Fibroblast of skin of abdomen (primary cell): ENCODE measurements at regions not wholly inside any gene's neighbourhood (a gene's known extent, or its start where the extent isn't known, plus 50 kb on each side); places are given as distances from the start of the nearest gene placed in this dataset.

Source experiments
- DNase-seq: peaks from one replicate; pipeline ENCODE4 v3.0.0-alpha.2; 2013

- peak; percentile 12 for DNase-seq
These were observed 59.8 kb upstream of the GPM6A start for GRCh38 chr4:175871774-175872405.

GRCh38 chr4:175873707-175874106, 61.6 kb upstream of the GPM6A start:
- no peak for DNase-seq

DNA sequence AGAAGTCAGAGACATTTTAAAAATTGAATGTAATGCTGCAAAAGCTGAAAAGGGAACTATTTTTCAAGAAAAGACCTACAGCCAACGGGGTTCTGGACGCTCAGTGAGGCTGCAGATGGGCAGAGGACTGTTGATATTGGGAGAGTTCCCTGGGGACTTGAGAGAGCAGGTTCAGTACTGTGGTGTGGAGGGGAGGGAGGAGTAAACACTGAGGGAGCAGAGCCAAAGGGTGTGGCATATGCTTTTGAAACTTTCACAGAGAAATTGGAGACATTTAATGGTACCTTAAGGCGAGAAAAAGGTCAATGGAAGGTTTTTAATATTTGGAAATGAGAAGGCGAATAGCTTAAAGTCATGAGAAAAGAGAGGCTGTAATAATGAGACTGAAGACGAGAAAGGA, 62.2 kb upstream of the GPM6A start:
- no peak for DNase-seq

DNA sequence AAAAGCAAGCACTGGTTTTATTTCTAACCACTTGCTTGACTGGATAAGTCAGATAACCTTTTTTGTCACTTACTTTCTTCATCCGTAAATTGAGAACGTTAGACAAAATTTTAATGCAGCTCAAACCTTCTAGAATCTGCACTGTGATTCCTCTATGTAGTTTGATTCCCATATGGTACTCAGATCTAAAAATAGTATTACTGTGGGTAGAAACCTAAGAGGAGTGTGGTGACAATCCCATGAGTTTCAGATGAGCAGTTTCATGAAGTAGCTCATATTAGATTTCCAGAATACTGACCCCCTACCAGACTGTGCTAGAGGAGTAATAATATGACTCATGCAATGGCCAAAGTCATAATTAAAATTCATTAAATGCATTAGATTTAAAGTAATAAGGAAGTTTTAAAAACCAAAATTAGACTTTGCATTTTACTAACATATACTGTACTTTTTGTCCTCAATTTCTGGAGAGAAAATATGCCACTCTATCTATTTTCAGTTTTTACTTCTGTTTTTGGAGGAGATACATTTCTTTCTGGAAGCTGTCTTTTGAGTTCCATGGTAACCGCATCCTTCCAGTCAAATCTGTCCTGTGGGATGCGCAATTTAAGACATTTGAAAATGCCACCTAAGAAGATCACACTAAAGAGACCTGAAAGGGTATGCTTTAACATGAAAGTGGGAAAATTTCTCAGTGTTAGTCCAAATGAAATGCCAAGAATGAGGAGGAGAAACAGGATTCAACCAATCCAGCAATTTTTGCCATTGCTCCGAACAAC, 64.1 kb upstream of the GPM6A start:
- no peak for DNase-seq

GRCh38 chr4:175882891-175883290, 70.8 kb upstream of the GPM6A start:
- no peak for DNase-seq

- peak; percentile 19 for DNase-seq
These were observed 72.0 kb upstream of the GPM6A start for GRCh38 chr4:175884048-175884447.

DNA sequence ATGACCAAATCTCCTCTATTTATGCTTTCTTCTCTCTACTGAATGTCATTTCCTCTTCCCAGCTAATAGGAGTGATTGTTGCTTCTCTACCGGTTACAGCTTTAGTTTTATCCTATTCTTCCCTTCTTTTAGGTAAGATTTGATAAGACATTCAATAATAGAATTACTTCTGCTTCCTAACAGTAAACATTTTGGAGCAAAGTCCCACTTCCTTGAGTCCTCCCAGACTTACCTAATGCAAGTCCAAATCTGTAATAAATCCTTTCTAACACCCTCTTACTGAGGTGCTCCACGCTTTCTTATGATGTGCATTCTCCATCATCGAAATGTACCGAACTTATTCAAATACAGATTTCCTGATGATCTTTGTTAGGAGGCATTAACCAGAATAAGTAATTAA, 79.2 kb upstream of the GPM6A start:
- no peak for DNase-seq

GRCh38 chr4:175891851-175892250, 79.8 kb upstream of the GPM6A start:
- peak; percentile 4 for DNase-seq

- no peak for DNase-seq
These were observed 93.9 kb upstream of the GPM6A start for GRCh38 chr4:175905925-175906324.

GRCh38 chr4:175906384-175906783, 94.3 kb upstream of the GPM6A start:
- DNase-seq = no peak

GRCh38 chr4:175910700-175911099, 98.6 kb upstream of the GPM6A start:
- no peak for DNase-seq

DNA sequence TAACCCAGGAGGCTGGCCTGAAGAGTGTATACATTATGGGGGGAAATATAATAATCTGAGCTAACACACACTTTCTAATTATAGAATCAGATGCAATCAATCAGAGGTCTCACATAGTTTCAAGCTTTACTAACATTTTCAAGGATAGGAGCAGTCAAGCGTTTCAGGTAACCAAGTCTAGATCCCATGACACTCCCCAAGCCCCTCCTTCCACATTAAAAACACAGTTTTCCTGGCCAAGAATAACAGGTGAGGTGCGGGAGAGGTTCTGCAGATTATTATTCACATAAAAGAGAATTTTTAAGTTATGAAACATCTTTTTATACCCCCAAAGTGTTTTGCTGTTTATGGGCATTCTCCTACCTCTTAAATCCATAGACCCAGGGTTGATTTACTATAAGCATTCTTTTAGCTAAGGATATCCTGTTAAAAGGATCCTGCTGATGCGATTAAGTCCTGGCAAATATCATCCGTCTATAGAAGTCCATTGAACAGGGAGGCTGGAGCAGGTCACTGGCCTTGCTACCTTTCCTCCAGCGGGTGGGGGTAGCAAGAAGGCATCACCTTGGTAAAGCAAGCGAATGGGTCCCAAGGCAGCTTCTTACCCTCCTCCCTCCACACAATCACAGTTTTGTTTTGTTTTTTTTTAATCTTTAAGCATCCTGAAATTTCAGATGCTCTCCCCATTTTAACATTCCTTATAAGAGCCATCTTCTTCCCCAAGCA, 104.7 kb upstream of the GPM6A start:
- DNase-seq = no peak

- no peak for DNase-seq
These were observed 115.1 kb upstream of the GPM6A start for GRCh38 chr4:175927121-175927520.

DNA sequence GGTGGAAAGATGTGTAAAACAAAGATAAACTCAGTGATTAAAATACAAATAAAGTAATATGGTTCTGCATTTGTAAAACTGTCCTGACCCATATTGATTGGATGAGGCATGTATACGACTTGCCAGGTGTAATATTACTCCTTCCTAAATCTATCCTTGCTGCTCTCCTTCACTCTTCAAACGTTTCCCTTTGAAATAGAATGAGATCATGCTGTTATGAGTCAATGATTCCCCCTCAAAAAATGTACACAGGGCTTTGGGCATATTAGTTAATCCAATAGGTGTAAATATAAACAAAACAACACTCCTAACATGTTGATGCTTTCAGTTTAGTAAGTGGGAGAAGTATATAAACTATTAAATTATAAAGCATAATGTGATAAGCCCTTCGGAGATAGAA, 117.4 kb upstream of the GPM6A start:
- DNase-seq = no peak

- DNase-seq = no peak
These were observed 117.9 kb upstream of the GPM6A start for GRCh38 chr4:175929932-175930331.

DNA sequence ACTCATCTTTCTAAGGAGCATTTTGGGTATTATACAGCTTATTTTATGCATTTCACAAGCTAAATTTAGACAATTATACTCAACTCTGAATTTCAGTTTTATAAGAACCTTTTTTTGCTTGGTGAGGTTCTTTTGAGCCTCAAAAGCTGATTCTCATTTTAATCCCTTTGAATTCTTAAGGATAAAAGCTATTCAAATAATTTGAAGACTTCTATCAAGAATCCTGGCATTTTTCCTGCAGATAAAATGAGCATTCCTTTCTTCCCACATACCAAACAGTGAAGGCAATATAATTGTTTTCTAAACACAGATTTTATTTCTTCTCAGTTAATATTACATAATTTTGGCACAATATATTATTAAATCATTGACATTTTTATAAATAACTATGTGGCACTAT, 118.4 kb upstream of the GPM6A start:
- no peak for DNase-seq

DNA sequence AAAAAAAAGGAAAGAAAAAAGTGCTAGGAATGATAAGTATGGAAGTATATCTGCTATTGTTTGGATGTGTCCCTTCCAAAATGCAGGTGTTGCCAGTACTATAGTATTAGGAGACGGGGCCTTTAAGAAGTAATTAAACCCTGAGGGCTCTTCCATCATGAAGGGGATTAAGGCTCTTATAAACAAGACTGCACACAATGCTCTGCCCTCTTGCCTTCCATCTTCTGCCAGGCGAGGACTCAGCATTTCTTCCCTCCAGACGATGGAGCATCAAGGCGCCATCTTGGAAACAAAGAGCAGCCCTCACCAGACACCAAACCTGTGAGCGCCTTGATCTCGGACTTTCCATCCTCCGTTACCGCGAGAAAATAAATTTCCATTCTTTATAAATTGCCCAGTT, 120.1 kb upstream of the GPM6A start:
- DNase-seq = no peak

- no peak for DNase-seq
These were observed 122.4 kb upstream of the GPM6A start for GRCh38 chr4:175934506-175934905.

DNA sequence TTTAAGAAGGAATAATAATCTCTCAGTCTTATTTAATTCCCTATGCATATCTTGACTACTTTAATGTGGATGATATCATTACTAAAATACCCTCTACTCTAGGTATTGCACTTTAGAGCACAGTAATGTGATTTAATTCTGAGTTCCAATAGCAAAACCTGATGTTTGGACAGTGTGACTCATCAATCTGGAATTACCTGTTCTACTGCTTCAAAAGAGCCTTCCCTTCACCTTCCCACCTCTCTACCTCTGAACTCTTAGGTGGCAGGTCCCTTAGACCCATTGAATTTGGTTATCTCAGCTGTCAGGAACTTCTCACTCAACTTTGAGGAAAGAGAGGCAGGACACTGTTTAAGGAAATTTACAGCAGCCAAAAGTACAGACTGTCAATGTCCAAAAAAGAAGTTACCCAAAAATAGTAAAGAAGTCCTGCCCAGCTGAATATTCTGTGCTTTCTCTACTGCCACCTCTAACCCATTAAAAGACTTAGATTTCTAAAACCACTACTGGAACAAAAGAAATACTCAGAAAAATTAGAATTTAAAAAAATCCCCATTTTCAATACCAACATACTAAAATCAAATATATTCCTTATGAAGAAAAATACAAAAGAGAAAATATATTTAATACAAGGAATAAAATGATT, 123.1 kb upstream of the GPM6A start:
- no peak for DNase-seq

DNA sequence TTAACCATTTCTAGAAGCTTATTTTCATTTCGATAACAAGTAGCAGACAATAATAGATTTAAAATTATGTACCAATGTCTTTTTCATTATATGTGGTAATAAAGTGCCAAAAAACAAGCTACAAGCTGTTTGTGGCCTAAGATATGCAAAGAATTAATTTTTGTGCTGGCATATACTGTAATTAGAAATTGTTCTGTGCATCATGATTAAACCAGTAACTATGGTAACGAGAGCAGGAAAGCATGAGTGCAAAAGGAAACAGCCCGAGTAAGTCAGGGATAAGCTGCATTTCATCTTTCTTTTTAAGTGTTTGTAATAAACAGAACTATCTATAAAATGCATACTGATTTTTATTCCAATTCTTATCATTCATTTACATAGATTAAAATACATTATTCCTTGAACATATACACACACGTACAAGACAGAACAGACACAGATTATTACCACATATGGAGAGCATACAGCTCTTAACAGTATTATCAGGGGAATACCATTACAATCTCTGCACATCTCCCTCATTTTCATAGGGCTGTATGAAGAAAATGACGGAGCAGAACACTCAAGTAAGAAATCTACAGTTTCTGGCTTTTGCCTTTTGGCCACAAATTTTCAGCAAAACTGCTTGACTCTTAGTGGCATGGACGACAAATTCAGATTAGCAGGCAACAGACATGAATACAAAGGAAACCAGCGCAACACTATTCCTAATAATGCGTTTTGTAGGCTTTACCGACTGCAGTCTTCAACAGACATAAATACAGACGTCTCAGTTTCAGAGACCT, 121.3 kb upstream of the WDR17 start:
- DNase-seq = no peak

DNA sequence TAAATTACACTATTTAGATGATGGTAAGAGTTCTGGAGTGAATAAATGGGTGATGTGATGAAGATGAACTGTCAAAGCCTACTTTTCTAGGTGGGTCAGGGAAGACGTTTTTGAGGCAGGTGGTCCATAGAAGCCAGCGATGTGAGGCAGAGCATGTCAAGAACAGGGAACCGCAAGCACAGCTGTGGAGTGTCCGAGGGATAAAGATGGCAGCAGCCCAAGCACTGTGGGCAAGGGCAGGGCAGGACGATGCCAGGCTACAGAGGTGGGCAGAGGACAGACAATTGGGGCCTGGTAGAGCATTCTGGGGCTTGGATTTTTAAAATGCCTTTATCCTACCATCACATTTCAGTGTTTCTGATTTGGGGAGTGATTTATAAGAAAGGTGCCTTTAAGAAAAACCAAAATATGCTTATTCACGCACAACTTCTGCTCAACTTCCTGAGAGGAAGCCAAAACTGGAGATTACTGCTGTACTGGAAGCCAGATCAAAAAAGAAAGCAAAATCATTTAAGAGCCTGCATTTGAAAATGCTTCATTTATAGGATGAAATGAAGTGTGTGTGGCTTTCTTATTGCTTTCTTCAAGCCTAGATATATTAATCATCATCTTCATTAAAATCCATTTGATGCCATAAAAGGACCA, 119.0 kb upstream of the WDR17 start:
- DNase-seq = no peak
